Loucy (cell line): ENCODE measurements at regions not wholly inside any gene's neighbourhood (a gene's known extent, or its start where the extent isn't known, plus 50 kb on each side); places are given as distances from the start of the nearest gene placed in this dataset.

ENCODE experiments used
- H2AFZ ChIP-seq: fragments of 200-600 bp; sonication (generic); 2 replicates; pipeline ENCODE4 v1.6.0; 2016; ENCODE audit warnings: antibody characterized with exemption, mild to moderate bottlenecking, low read length, moderate library complexity
- H3F3A ChIP-seq: fragments of 200-600 bp; 2 replicates; pipeline ENCODE4 v1.6.0; 2016; ENCODE audit warnings: antibody characterized with exemption, low read depth, mild to moderate bottlenecking
- H3K27me3 ChIP-seq: fragments of 200-600 bp; sonication (generic); 2 replicates; pipeline ENCODE4 v1.6.1; 2014; ENCODE audit warnings: low read length, mild to moderate bottlenecking; ENCODE audit not compliant: insufficient read depth, poor library complexity, severe bottlenecking
- H3K36me3 ChIP-seq: fragments of 200-600 bp; sonication (generic); 2 replicates; pipeline ENCODE4 v1.6.1; 2016; ENCODE audit warnings: low read length; ENCODE audit not compliant: insufficient read depth
- H3K4me1 ChIP-seq: fragments of 200-600 bp; sonication (generic); 2 replicates; pipeline ENCODE4 v1.5.1; 2014; ENCODE audit warnings: low read length, mild to moderate bottlenecking; ENCODE audit not compliant: insufficient read depth, poor library complexity, severe bottlenecking
- H3K4me2 ChIP-seq: fragments of 200-600 bp; sonication (generic); 2 replicates; pipeline ENCODE4 v1.6.0; 2014; ENCODE audit warnings: antibody characterized with exemption, low read length, low read depth, mild to moderate bottlenecking; ENCODE audit not compliant: poor library complexity, severe bottlenecking
- H3K4me3 ChIP-seq: fragments of 200-600 bp; sonication (generic); 2 replicates; pipeline ENCODE4 v1.5.1; 2014; ENCODE audit warnings: low read length, mild to moderate bottlenecking, mixed read lengths; ENCODE audit not compliant: poor library complexity, severe bottlenecking
- H3K79me2 ChIP-seq: fragments of 200-600 bp; sonication (generic); 2 replicates; pipeline ENCODE4 v1.6.1; 2014; ENCODE audit warnings: low read length; ENCODE audit not compliant: insufficient read depth
- H3K9ac ChIP-seq: fragments of 200-600 bp; sonication (generic); 2 replicates; pipeline ENCODE4 v1.6.0; 2014; ENCODE audit warnings: mild to moderate bottlenecking, low read depth, low read length, moderate library complexity; ENCODE audit not compliant: poor library complexity, severe bottlenecking
- H3K9me2 ChIP-seq: fragments of 200-600 bp; sonication (generic); replicated peaks from 2 replicates; pipeline ENCODE4 v1.6.1; 2016; ENCODE audit warnings: low read depth, low read length, mixed read lengths
- H3K9me3 ChIP-seq: fragments of 200-600 bp; sonication (generic); 2 replicates; pipeline ENCODE4 v1.6.1; 2014; ENCODE audit warnings: mild to moderate bottlenecking, antibody characterized with exemption, low read length, low read depth; ENCODE audit not compliant: insufficient read depth
- H4K20me1 ChIP-seq: fragments of 200-600 bp; sonication (generic); 2 replicates; pipeline ENCODE4 v1.6.0; 2014; ENCODE audit warnings: antibody characterized with exemption, low read length, mild to moderate bottlenecking; ENCODE audit not compliant: insufficient read depth, poor library complexity, severe bottlenecking
- EZH2phosphoT487 ChIP-seq: fragments of 200-600 bp; IDR thresholded peaks from 2 replicates; pipeline ENCODE4 v1.6.1; 2018; ENCODE audit warnings: antibody characterized with exemption, mild to moderate bottlenecking, moderate library complexity, borderline replicate concordance
- TF ChIP-seq, protein P1 (sequence below): fragments of 200-600 bp; sonication (generic); conservative IDR thresholded peaks from 2 replicates; pipeline ENCODE4 v1.5.1; 2014; ENCODE audit warnings: mild to moderate bottlenecking, antibody characterized with exemption, low read length

DNA sequence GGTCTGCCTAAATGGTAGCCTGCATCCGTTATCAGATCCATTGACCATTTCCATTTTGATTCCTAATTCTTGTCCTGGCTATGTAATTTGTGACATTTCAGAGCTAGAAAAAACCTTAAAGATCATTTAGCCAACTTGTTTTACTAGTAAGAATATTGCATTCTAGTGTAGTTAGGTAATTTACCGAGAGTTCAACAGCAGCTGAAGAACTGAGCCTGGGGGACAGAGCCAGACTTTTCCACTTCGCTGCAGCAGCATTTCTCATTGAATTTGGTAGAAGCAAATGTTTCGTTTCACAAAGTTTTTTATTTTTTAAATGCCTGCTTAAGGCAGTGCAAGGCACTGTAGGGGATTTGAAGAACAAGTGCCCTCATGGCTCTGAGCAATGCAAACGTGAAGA, 59.2 kb upstream of the MARCHF10 start:
- Histone ChIP-seq H3K79me2 (no peaks in the 10 kb centered on the region), H3K4me2 (no peak overlapping the region), H4K20me1 (no peaks in the 10 kb centered on the region), H3K9me2 (no peaks in the 10 kb centered on the region), H3K36me3 (no peaks in the 10 kb centered on the region), H3K4me3 (no peak overlapping the region), H2AFZ (no peak overlapping the region), H3K4me1 (no peaks in the 10 kb centered on the region), H3F3A (no peaks in the 10 kb centered on the region), H3K9ac (no peak overlapping the region), H3K9me3 (no peaks in the 10 kb centered on the region), H3K27me3 (no peaks in the 10 kb centered on the region)
- TF ChIP-seq, protein P1, sequence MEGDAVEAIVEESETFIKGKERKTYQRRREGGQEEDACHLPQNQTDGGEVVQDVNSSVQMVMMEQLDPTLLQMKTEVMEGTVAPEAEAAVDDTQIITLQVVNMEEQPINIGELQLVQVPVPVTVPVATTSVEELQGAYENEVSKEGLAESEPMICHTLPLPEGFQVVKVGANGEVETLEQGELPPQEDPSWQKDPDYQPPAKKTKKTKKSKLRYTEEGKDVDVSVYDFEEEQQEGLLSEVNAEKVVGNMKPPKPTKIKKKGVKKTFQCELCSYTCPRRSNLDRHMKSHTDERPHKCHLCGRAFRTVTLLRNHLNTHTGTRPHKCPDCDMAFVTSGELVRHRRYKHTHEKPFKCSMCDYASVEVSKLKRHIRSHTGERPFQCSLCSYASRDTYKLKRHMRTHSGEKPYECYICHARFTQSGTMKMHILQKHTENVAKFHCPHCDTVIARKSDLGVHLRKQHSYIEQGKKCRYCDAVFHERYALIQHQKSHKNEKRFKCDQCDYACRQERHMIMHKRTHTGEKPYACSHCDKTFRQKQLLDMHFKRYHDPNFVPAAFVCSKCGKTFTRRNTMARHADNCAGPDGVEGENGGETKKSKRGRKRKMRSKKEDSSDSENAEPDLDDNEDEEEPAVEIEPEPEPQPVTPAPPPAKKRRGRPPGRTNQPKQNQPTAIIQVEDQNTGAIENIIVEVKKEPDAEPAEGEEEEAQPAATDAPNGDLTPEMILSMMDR, result no peak
- TF ChIP-seq EZH2phosphoT487, result no peak

DNA sequence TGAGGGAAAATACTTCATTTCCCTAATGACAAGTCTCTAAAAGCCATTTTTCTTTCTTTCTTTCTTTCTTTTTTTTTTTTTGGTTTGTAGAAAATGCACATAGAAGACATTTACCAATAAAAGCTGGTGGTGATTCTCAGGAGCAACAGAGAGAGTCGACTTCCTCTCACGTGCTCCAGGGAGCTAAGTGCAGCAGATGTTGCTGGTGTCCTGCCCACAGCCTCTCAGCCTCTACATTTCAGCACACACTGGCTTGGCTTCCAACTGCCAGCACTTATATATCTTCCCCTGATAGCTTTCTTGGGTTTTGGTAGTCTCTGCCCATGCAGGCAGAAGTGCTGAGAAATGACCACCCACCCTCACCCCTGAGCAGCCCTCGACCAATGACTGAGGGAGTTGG, 58.4 kb upstream of the MARCHF10 start:
- Histone ChIP-seq H3K9me2 (no peaks in the 10 kb centered on the region), H4K20me1 (no peaks in the 10 kb centered on the region), H3K4me1 (no peaks in the 10 kb centered on the region), H3K4me3 (no peak overlapping the region), H3K9ac (no peak overlapping the region), H3K27me3 (no peaks in the 10 kb centered on the region), H3K9me3 (no peaks in the 10 kb centered on the region), H3K36me3 (no peaks in the 10 kb centered on the region), H2AFZ (no peak overlapping the region), H3K4me2 (no peak overlapping the region), H3K79me2 (no peaks in the 10 kb centered on the region), H3F3A (no peaks in the 10 kb centered on the region)
- no peak for TF ChIP-seq EZH2phosphoT487
- TF ChIP-seq, protein P1, result no peak

DNA sequence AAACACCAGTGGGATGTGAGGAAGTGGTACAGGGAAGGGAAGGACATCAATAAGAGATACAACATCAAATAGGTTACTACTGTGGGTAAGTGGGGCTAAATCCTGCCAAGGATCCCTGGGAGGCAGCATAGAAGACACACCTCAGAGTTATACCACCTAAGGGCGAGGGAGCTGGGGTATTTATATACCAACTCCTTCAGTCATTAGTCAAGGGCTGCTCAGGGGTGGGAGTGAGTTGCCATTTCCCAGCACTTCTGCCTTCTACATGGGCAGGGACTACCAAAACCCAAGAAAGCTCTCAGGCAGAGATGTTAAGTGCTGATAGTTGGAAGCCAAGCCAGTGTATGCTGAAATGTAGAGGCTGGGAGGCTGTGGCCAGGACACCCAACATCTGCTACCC, 57.5 kb upstream of the MARCHF10 start:
- no peaks in the 10 kb centered on the region for H4K20me1 ChIP-seq
- H3K4me2 ChIP-seq, result no peak overlapping the region
- no peaks in the 10 kb centered on the region for H3K27me3 ChIP-seq
- no peaks in the 10 kb centered on the region for H3K9me3 ChIP-seq
- H3K9ac ChIP-seq, result no peak overlapping the region
- H3K79me2 ChIP-seq, result no peaks in the 10 kb centered on the region
- TF ChIP-seq, protein P1, result no peak
- no peak for TF ChIP-seq EZH2phosphoT487
- no peaks in the 10 kb centered on the region for H3K4me1 ChIP-seq
- H2AFZ ChIP-seq, result no peak overlapping the region
- H3K36me3 ChIP-seq, result no peaks in the 10 kb centered on the region
- H3F3A ChIP-seq, result no peaks in the 10 kb centered on the region
- H3K9me2 ChIP-seq, result no peaks in the 10 kb centered on the region
- no peak overlapping the region for H3K4me3 ChIP-seq
